ENCODE measurements at regions not wholly inside any gene's neighbourhood (a gene's known extent, or its start where the extent isn't known, plus 50 kb on each side); places are given as distances from the start of the nearest gene placed in this dataset.
A peak's percentile ranks its signal among the peaks of the same experiment; 100 is the strongest.

GRCh38 chr6:119858901-119859300 is 509.3 kb upstream of the MAN1A1 start:
- POLR2A ChIA-PET = no interaction called here
- no peak for DNase-seq (ENCODE audit: extremely low spot score)
- TF ChIP-seq, protein P1, sequence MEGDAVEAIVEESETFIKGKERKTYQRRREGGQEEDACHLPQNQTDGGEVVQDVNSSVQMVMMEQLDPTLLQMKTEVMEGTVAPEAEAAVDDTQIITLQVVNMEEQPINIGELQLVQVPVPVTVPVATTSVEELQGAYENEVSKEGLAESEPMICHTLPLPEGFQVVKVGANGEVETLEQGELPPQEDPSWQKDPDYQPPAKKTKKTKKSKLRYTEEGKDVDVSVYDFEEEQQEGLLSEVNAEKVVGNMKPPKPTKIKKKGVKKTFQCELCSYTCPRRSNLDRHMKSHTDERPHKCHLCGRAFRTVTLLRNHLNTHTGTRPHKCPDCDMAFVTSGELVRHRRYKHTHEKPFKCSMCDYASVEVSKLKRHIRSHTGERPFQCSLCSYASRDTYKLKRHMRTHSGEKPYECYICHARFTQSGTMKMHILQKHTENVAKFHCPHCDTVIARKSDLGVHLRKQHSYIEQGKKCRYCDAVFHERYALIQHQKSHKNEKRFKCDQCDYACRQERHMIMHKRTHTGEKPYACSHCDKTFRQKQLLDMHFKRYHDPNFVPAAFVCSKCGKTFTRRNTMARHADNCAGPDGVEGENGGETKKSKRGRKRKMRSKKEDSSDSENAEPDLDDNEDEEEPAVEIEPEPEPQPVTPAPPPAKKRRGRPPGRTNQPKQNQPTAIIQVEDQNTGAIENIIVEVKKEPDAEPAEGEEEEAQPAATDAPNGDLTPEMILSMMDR (IDR thresholded peaks at IDR 0.05; ENCODE audit: control extremely low read depth, extremely low read depth, low read depth, missing control alignments) = no peak
- CTCF ChIA-PET = no interaction called here

GRCh38 chr6:119856136-119856535 is 506.6 kb upstream of the MAN1A1 start:
- ChIA-PET POLR2A (no interaction called here), CTCF (interaction anchor here (1.2 to 1.4 kb wide), 2 partner anchors 9 to 10 kb away, joined by 4 to 6 read pairs; no protein-coding TSS in a partner anchor)
- peak; percentile 11 for DNase-seq (ENCODE audit: extremely low spot score)
- TF ChIP-seq, protein P1 (IDR thresholded peaks at IDR 0.05; ENCODE audit: control extremely low read depth, extremely low read depth, low read depth, missing control alignments) = no peak

GRCh38 chr6:119848696-119849095 is 499.1 kb upstream of the MAN1A1 start:
- CTCF ChIA-PET = interaction anchor here (1.0 to 1.2 kb wide), 2 partner anchors 24 to 32 kb away, joined by 3 read pairs; no protein-coding TSS in a partner anchor
- TF ChIP-seq, protein P1 (IDR thresholded peaks at IDR 0.05; ENCODE audit: control extremely low read depth, extremely low read depth, low read depth, missing control alignments) = no peak
- no peak for DNase-seq (ENCODE audit: extremely low spot score)
- POLR2A ChIA-PET = no interaction called here

GRCh38 chr6:119845161-119845560 is 495.6 kb upstream of the MAN1A1 start:
- CTCF ChIA-PET = no interaction called here
- TF ChIP-seq, protein P1 (IDR thresholded peaks at IDR 0.05; ENCODE audit: control extremely low read depth, extremely low read depth, low read depth, missing control alignments) = no peak
- no peak for DNase-seq (ENCODE audit: extremely low spot score)
- POLR2A ChIA-PET = no interaction called here

DNA sequence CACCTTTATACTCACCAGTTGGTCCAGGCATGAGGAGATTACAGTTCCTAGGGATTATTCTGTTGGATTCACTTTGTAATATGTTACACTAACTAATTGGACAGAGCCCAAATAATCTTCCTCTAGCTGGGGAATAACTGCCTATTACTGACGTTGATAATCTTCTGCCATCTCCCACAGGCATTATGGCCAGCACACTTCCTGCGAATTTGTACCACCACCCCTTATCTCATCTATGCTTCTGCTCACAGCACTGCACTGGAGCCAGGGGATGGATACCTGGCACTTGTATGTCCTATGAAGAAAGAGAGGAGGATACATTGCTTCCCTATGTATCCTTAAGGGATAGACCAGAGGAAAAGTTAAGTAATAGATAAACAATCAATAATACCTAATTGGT is 494.8 kb upstream of the MAN1A1 start:
- CTCF ChIA-PET = no interaction called here
- TF ChIP-seq, protein P1 (IDR thresholded peaks at IDR 0.05; ENCODE audit: control extremely low read depth, extremely low read depth, low read depth, missing control alignments) = no peak
- DNase-seq (ENCODE audit: extremely low spot score) = no peak
- POLR2A ChIA-PET = no interaction called here

- ChIA-PET POLR2A (no interaction called here), CTCF (interaction anchor here (1.3 kb wide), 1 partner anchor 11 kb away, joined by 4 read pairs; no protein-coding TSS in a partner anchor)
- DNase-seq (ENCODE audit: extremely low spot score) = no peak
- TF ChIP-seq, protein P1 (IDR thresholded peaks at IDR 0.05; ENCODE audit: control extremely low read depth, extremely low read depth, low read depth, missing control alignments) = no peak
Observed at GRCh38 chr6:119842191-119842590, 492.6 kb upstream of the MAN1A1 start.

- POLR2A ChIA-PET = no interaction called here
Observed at GRCh38 chr6:119838043-119838442, 488.5 kb upstream of the MAN1A1 start.

More at GRCh38 chr6:119838043-119838442, 488.5 kb upstream of the MAN1A1 start:
- TF ChIP-seq, protein P1 (IDR thresholded peaks at IDR 0.05; ENCODE audit: control extremely low read depth, extremely low read depth, low read depth, missing control alignments) = no peak
- CTCF ChIA-PET = no interaction called here
- DNase-seq (ENCODE audit: extremely low spot score) = no peak

Measured in GM10248 (cell line).